Activated CD8-positive, alpha-beta memory T cell treated with anti-CD3 and anti-CD28 coated beads for 36 hours (primary cell): ENCODE measurements at regions not wholly inside any gene's neighbourhood (a gene's known extent, or its start where the extent isn't known, plus 50 kb on each side); places are given as distances from the start of the nearest gene placed in this dataset.

Experiments
- CTCF ChIA-PET: fragments of 350-600 bp; sonication (Branson Sonifier 250); formaldehyde crosslinking; loops from one replicate; lab custom pipeline; 2021; ENCODE audit warnings: antibody characterized with exemption; lab: Charles Lee
- POLR2A ChIA-PET: fragments of 350-600 bp; sonication (Branson Sonifier 250); formaldehyde crosslinking; loops from one replicate; lab custom pipeline; 2021; ENCODE audit warnings: antibody characterized with exemption; lab: Charles Lee

GRCh38 chr4:181162266-181162665 lies 1080.9 kb upstream of the TENM3 start:
- ChIA-PET CTCF (no interaction called here), POLR2A (no interaction called here)

DNA sequence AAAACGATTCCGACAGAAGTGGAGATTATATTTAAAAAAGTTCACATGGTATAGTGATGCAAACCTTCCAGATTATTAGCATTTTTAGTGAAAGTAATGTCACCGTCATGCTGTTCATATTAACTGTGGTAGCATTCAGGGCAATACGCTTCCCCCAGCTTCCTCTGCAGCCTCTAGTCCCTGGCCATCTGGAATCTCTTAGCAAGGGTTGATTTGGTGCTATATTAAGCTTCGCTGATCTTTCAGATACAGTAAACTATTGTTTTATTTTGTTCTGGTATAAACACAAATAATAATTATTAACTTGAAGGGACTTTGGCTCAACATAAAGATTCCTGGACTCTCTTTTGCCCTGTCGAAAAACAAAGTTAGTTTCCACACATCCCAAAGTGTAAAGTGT lies 1080.5 kb upstream of the TENM3 start:
- ChIA-PET CTCF (no interaction called here), POLR2A (no interaction called here)

DNA sequence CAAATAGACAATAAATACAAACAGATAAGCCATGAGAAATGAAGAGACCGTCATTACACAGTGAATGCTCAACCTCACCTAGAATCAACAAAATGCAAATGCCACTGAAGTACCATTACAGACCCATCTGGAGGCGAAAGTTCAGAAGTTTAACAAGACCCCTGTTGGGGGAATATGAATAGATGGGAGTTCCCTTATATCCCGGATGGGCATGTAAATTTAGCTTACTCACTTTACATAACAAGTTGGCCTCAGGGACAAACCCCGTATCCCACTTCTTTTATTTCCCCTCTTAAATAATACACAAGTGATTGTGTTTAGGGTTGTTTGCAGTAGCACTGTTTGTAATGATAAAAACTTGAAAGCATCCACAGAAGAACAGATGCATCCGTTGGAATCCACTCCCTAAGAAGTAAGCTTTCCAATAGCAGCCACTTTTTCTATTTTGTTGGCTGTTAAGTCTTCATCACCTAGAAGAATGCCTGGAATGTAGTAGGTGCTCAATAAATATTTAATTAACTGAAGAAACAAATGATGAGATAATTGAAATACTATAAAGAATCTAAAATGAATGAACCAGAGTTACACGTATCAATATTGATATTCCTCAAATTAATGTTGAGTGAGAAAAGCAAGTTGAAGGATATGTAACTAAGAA lies 1076.3 kb upstream of the TENM3 start:
- CTCF ChIA-PET = no interaction called here
- POLR2A ChIA-PET = no interaction called here

DNA sequence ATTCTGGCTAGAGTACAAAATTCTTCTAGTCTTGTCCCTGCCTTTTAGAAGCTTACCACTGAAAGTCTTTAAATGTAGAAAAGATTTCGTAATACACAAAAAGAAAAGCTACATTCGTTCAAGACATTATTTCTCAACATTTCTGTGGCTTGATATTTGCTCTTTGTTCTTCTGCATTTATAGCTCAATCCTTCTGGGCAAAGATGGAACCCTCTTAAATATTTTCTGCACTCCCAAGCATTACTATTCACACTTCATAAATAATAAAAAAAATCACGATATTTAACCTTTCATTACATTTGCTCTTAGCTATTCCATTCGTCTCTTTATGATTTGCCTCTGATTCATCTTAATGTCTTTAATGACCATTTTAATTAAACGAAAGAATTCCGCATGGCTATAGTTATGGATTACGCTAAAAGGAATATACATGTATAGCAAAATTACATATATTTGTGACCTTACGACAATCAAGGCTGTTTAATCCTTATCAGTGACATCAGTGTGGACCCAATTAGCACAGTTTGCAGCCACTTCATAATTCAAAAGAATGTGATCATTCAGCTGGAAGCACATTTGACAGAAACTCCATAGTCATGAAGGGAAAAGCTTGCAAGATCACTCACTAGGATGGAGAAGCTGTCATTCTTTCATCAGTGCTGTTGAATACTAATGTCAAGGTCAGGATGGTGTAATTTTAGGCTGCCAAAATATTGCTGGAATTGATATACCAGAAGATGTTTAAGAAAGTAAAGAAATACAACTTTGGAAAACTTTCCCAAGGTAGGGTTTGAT lies 1075.0 kb upstream of the TENM3 start:
- ChIA-PET CTCF (no interaction called here), POLR2A (no interaction called here)

- POLR2A ChIA-PET = no interaction called here
- CTCF ChIA-PET = no interaction called here
These were observed 1070.2 kb upstream of the TENM3 start for GRCh38 chr4:181173046-181173445.

DNA sequence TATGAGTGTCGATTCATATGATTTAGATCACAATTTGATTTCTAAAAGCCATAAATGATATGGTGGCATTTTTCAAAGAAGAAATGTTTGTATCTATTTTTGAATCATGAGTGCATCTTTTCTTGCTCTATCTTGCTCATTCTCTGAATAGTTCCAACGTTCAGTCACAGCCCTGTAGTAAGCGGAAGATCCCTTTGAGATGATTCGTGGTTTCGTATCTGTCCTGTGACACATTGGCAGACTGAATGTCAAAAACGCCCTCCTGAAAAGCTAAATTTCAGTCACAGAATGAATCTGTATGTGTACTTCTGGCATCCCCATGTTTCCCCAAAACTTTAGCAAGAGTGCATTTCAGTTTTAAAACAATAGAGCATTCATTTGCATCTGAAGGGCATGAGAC lies 1066.9 kb upstream of the TENM3 start:
- ChIA-PET POLR2A (no interaction called here), CTCF (no interaction called here)

DNA sequence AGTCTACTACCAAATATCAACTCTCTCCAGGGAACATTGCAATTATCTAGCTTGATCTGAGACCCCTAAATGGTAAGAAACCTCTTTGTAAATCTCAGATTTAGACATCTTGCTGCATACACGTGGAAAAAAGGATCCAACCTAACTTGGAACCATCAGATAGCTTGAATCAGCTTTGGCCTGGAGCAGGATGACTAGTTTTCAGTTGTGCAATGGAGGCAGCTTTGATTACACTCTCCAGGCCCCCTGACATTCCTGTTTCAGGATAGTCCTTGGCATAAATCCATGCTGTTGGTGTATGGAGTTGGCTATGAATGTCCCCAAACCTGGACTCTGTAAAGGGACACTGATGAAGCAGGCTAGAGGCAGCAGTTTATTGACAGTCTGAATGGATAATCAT lies 1061.9 kb upstream of the TENM3 start:
- ChIA-PET POLR2A (no interaction called here), CTCF (no interaction called here)

DNA sequence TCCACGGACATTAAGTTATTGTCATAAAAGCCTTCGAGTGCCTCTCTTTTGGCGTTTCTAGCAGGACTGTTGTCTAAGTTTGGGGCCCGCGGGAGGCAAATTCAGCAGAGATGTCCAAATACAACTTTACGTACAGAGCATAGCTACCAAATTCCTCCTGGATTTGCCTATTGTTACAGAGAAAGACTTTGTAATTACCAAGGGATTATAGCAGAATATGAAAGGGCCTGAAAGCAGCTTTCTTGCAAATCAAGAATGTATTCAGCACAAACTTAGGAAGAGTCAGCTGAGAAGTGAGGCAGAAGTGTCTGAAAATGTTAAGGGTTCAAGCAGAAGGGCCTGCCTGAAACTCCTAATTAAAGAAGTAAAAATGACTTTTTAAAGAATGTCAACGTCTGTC lies 1053.5 kb upstream of the TENM3 start:
- ChIA-PET CTCF (no interaction called here), POLR2A (no interaction called here)

DNA sequence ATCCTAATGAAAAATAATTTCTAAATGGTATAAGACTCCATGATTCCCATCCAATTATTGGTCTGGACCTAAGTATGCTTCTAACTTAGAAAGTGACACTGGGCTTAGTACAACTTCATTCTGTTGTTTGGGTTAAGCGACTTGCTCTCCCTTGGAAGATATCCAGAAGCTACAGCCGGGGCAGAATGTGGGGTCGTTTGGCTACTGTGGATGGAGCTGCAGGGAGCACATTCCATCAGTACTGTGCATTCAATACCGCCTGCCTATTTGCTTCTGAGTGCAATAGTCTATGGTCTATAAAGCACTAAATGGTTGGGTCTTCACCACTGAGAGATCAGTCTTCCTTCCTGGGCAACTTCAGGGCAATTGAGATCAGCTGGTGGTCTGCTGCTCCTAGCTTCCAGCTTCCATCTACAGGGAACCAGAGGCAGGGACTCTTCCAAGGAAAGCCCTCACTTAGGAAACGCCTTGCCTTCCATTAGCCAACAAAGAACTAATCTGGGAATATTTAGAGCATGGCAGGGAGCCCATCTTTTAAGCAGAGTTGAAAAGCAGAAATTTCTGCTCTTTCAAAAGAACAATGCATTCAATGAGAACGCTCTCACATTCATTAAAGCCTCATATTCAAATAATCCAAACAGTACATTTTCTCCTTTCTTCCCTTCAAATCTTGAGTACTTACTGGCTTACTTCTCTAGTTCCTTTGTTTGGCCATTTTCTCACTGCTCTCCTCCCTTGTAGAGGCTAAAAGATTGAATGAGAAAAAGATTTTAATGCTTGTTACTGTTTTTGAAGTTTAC lies 1049.9 kb upstream of the TENM3 start:
- ChIA-PET POLR2A (no interaction called here), CTCF (no interaction called here)

GRCh38 chr4:181194096-181194495 lies 1049.1 kb upstream of the TENM3 start:
- CTCF ChIA-PET = no interaction called here

DNA sequence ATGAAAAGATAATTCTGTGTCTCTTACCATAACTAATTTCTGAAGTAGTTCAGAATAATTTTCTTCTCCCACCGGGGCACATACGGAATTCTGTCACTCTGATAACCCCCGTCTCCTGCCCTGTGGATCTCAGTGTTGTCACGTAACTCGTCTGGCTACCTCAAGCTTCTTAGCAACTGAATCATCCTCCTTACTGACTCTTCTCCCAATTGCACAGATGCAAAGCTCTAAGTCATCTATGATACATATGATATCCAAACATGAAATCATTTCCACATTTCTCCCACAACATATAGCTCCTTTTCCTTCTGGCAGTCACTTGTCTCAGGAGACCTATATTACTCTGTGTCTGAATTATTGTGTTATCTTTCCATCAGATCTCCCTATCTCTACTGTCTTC lies 1043.1 kb upstream of the TENM3 start:
- ChIA-PET CTCF (no interaction called here), POLR2A (no interaction called here)

More at GRCh38 chr4:181194096-181194495, 1049.1 kb upstream of the TENM3 start:
- POLR2A ChIA-PET = no interaction called here

DNA sequence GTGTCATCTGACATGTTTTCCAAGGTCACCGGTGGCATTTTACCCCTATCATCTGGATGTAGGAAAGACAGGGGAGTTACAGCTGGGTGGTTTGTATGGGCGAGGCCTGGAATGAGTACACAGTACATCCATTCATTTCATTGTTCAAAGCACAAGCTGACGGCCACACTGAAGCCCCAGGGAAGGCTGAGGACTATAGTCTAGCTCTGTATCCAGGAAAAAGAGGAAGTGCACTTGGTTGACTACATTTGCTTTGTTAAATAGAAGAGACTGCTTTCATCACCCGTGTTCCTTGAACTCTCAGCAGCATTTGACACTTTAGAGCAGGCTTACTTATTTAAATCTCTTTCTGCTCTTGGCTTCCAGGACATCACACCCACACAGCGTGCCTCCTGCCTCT lies 1041.0 kb upstream of the TENM3 start:
- ChIA-PET POLR2A (no interaction called here), CTCF (no interaction called here)

- POLR2A ChIA-PET = no interaction called here
- CTCF ChIA-PET = no interaction called here
These were observed 1039.1 kb upstream of the TENM3 start for GRCh38 chr4:181204109-181204508.

DNA sequence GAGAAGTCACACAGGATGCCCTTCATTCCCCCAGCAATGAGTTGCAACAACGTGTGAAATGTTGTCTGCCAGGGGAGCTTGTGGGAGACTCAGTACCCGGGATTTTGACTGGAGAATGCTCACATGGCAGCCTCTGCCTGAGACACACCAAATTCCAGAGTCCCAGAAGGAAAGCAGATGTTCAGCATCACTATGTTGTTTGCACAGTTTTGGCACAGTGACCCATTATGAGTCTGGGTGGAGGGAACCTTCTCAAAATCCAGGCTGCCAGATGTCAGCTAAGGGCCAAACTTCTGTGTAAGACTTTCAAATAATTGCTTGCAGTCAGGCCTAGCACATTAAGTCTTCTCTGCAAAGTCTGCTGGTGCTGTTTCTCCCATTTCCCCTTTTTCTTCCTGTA lies 1029.7 kb upstream of the TENM3 start:
- ChIA-PET POLR2A (no interaction called here), CTCF (no interaction called here)

DNA sequence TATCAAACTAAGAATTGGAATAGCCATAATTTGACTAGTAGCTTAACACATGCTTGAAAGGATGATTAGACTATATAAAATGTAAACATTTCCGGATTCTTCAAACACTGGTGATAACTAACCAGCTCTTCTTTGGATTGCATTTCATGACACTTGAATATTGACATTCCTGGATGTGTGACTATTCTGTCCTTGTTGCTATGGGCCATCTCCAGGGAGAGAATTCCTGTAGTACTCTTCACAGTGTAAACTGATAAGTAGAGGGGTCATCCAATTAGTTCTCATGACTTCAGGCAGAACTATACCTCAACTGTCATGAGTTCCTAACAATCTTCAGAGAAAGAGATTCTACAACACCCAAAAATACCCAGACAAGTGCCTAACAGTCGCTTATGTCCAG lies 1026.7 kb upstream of the TENM3 start:
- ChIA-PET POLR2A (no interaction called here), CTCF (no interaction called here)

GRCh38 chr4:181219783-181220416 lies 1023.3 kb upstream of the TENM3 start:
- POLR2A ChIA-PET = no interaction called here
- CTCF ChIA-PET = no interaction called here

DNA sequence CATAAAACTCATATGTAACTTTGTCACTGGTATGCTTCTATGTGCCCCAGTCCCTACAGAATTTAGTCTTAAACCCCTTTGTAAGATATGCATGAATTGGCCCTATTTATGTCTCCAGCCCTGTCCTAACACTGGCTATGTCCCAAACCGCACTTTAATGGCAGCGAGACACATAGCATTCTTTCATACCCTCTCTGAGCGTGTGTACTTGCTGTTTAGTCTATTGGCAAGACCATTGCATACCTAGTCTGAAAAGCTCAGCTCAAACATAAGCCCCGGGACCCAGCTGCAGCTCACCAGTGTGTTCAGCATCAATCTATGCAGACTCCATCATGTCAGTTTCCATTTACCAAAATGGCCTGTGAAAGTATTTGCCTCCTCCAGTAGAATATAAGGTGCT lies 1018.4 kb upstream of the TENM3 start:
- POLR2A ChIA-PET = no interaction called here

GRCh38 chr4:181225616-181226261 lies 1017.5 kb upstream of the TENM3 start:
- POLR2A ChIA-PET = no interaction called here
- CTCF ChIA-PET = no interaction called here

More for the DNA sequence above, 1018.4 kb upstream of the TENM3 start:
- CTCF ChIA-PET = no interaction called here

- POLR2A ChIA-PET = no interaction called here
These were observed 1008.1 kb upstream of the TENM3 start for GRCh38 chr4:181234951-181235680.

More at GRCh38 chr4:181234951-181235680, 1008.1 kb upstream of the TENM3 start:
- CTCF ChIA-PET = interaction anchor here (0.6 kb wide), 1 partner anchor 421 kb away, joined by 3 read pairs; no protein-coding TSS in a partner anchor
